ENCODE measurements at regions not wholly inside any gene's neighbourhood (a gene's known extent, or its start where the extent isn't known, plus 50 kb on each side); places are given as distances from the start of the nearest gene placed in this dataset.
A peak's percentile ranks its signal among the peaks of the same experiment; 100 is the strongest.

- TF ChIP-seq CTCF (IDR thresholded peaks at IDR 0.05), result no peak
- Histone ChIP-seq H3K36me3 (no peaks in the 10 kb centered on the region), H3K27me3 (no peaks in the 10 kb centered on the region), H3K27ac (peak overlapping the region; percentile 75 to 79), H3K4me1 (peaks cover 0 to 15% of the 10 kb centered on the region in 2 donors), H3K4me3 (peak overlapping the region in 1 of 2 donors; percentile 20), H3K9me3 (peaks cover 0 to 2% of the 10 kb centered on the region in 2 donors)
- no peak for DNase-seq (ENCODE audit: low spot score)
Measured at GRCh38 chr4:155526452-155527169, 140.0 kb upstream of the GUCY1A1 start.

GRCh38 chr4:155524926-155525455, 141.7 kb upstream of the GUCY1A1 start:
- no peak overlapping the region for H3K27ac ChIP-seq
- H3K4me1 ChIP-seq, result peaks cover 0 to 15% of the 10 kb centered on the region in 2 donors
- H3K27me3 ChIP-seq, result no peaks in the 10 kb centered on the region
- no peak for DNase-seq (ENCODE audit: low spot score)
- no peak overlapping the region for H3K4me3 ChIP-seq
- TF ChIP-seq CTCF (IDR thresholded peaks at IDR 0.05), result no peak
- peaks cover 0 to 7% of the 10 kb centered on the region in 2 donors for H3K9me3 ChIP-seq
- H3K36me3 ChIP-seq, result no peaks in the 10 kb centered on the region

- no peaks in the 10 kb centered on the region for H3K36me3 ChIP-seq
- H3K4me3 ChIP-seq, result no peak overlapping the region
- H3K4me1 ChIP-seq, result peaks cover 0 to 15% of the 10 kb centered on the region in 2 donors
- DNase-seq (ENCODE audit: low spot score), result no peak
- H3K27me3 ChIP-seq, result no peaks in the 10 kb centered on the region
- peaks cover 0 to 7% of the 10 kb centered on the region in 2 donors for H3K9me3 ChIP-seq
- no peak for TF ChIP-seq CTCF (IDR thresholded peaks at IDR 0.05)
- no peak overlapping the region for H3K27ac ChIP-seq
Measured at GRCh38 chr4:155523358-155523757, 143.3 kb upstream of the GUCY1A1 start.

GRCh38 chr4:155522201-155522600, 144.4 kb upstream of the GUCY1A1 start:
- no peak for TF ChIP-seq CTCF (IDR thresholded peaks at IDR 0.05)
- Histone ChIP-seq H3K9me3 (peaks cover 0 to 7% of the 10 kb centered on the region in 2 donors), H3K27me3 (no peaks in the 10 kb centered on the region), H3K4me3 (no peak overlapping the region), H3K4me1 (peaks cover 0 to 15% of the 10 kb centered on the region in 2 donors), H3K36me3 (no peaks in the 10 kb centered on the region), H3K27ac (peak overlapping the region in 1 of 2 donors; percentile 21)
- DNase-seq (ENCODE audit: low spot score), result no peak

GRCh38 chr4:155521382-155521781, 144.6 kb upstream of the MAP9 start:
- Histone ChIP-seq H3K36me3 (no peaks in the 10 kb centered on the region), H3K27me3 (no peaks in the 10 kb centered on the region), H3K9me3 (peaks cover 0 to 7% of the 10 kb centered on the region in 2 donors), H3K4me1 (peaks cover 0 to 7% of the 10 kb centered on the region in 2 donors), H3K27ac (no peak overlapping the region), H3K4me3 (no peak overlapping the region)
- no peak for DNase-seq (ENCODE audit: low spot score)
- no peak for TF ChIP-seq CTCF (IDR thresholded peaks at IDR 0.05)
